ENCODE measurements at regions not wholly inside any gene's neighbourhood (a gene's known extent, or its start where the extent isn't known, plus 50 kb on each side); places are given as distances from the start of the nearest gene placed in this dataset.

DNA sequence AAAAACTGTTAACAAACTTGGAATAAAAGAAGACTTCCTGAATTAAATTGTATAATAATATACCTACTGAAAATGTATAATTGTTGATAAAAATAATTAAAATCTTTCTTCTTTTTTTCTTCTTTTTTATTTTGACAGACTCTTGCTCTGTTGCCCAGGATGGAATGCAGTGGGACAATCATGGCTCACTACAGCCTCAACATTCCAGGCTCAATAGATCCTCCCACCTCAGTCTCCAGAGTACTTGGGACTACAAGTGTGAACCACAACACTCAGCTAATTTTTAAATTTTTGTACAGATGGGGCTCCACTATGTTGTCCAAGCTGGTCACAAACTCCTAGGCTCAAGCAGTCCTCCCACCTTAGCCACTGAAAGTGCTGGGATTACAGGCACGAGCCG lies 1063.8 kb upstream of the CNTN5 start (continued):
- TF ChIP-seq, protein P1, sequence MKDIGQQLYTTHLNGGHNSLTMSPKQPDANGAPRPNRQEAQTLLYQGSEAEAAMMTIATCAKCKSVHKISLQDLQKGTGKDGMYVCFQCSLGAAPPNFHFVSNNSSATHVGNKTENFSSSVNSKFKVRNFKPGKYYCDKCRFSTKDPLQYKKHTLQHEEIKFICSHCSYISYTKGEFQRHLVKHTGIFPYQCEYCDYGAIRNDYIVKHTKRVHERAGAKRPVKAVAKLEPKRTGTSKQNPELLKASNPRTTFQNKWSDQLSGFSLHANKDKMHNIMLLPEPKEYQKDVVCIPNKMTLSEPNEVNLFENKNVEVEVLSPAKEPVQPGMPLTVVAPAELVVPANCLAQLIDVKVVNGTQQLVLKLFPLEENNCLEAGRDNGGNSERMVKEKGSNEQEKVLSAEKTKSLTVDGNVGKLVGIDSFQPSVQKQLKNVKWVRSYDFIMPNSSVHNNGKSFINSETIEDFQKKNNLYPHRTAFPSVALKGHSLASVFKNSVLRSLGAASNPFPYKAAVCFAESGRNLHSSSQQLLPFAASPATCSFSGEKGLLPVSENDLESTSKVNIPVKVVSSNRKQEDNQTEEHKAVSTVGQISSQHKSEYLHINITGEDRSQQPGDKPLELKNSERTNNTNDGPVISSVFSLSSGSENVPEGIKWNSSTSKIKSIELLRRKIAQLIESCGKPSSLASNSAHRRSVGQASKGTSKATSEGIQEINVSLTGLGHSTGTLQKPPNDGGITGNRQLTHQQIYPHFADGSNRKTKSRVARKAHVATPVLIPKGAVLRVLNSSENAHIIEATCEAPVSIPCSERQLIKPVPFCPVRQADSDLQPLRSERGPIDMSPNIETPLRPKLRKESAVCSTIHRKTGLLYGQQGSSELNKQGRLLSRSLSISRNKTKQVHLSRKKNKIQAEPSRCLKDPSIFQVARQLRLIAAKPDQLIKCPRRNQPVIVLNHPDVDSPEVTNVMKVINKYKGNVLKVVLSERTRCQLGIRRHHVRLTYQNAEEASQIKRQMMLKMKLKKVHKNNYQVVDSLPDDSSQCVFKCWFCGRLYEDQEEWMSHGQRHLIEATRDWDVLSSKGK (CRISPR knock-in tag; IDR thresholded peaks at IDR 0.05): no peak
- TF ChIP-seq, protein P2, sequence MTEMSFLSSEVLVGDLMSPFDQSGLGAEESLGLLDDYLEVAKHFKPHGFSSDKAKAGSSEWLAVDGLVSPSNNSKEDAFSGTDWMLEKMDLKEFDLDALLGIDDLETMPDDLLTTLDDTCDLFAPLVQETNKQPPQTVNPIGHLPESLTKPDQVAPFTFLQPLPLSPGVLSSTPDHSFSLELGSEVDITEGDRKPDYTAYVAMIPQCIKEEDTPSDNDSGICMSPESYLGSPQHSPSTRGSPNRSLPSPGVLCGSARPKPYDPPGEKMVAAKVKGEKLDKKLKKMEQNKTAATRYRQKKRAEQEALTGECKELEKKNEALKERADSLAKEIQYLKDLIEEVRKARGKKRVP (CRISPR knock-in tag; IDR thresholded peaks at IDR 0.05): no peak
- TF ChIP-seq, protein P3, sequence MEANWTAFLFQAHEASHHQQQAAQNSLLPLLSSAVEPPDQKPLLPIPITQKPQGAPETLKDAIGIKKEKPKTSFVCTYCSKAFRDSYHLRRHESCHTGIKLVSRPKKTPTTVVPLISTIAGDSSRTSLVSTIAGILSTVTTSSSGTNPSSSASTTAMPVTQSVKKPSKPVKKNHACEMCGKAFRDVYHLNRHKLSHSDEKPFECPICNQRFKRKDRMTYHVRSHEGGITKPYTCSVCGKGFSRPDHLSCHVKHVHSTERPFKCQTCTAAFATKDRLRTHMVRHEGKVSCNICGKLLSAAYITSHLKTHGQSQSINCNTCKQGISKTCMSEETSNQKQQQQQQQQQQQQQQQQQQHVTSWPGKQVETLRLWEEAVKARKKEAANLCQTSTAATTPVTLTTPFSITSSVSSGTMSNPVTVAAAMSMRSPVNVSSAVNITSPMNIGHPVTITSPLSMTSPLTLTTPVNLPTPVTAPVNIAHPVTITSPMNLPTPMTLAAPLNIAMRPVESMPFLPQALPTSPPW (CRISPR knock-in tag; IDR thresholded peaks at IDR 0.05): no peak

DNA sequence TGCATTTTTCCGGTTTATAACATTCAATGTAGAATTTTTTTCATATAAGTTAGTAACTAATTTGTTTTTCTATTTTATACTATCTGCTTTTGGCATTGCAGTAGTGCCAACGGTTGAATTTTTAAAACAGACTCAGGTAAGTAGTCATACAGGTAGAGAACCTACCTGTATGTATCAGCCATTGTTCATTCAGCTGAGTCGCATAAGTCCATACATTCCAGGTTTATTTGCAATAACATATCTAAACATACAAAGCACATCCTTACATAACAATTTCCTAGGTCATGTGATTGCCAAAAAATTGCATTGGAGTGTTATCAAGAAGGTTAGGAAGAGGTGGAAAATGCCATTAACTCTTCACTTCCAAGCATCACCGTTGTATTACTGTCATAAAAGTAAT lies 1059.3 kb upstream of the CNTN5 start:
- Histone ChIP-seq H3K36me3 (ENCODE audit: control insufficient read depth, insufficient read depth, low read length) (peaks cover 11% of the 10 kb centered on the region), H3K9me1 (ENCODE audit: control insufficient read depth, insufficient read depth, low read length) (no peaks in the 10 kb centered on the region), H3K27me3 (ENCODE audit: control insufficient read depth in 2 of 2, insufficient read depth in 2 of 2, low read length in 2 of 2) (no peaks in the 10 kb centered on the region), H3K9ac (ENCODE audit: insufficient read depth in 1 of 2, low read depth in 2 of 2, low read length in 2 of 2) (no peak overlapping the region), H2AFZ (ENCODE audit: low read depth, low read length) (no peak overlapping the region), H3K27ac (ENCODE audit: extremely low read depth, low read depth, low read length) (no peak overlapping the region), H3K4me1 (replicated peaks in 1 of 2; ENCODE audit: control insufficient read depth in 2 of 2, insufficient read depth in 2 of 2, low read length in 2 of 2) (peaks cover 10 to 37% of the 10 kb centered on the region in 2 experiments; a peak in 3 of 5 replicates), H3K4me2 (ENCODE audit: insufficient read depth, low read length) (no peak overlapping the region), H3K79me2 (ENCODE audit: control insufficient read depth, insufficient read depth, low read length) (no peaks in the 10 kb centered on the region), H4K20me1 (replicated peaks; ENCODE audit: control insufficient read depth, insufficient read depth, low read length) (no peaks in the 10 kb centered on the region), H3K4me3 (no peak overlapping the region), H3K9me3 (replicated peaks; ENCODE audit: control insufficient read depth, insufficient read depth, low read depth, low read length) (peaks cover 24% of the 10 kb centered on the region)
- no peak for ATAC-seq
- intact Hi-C loops (cut with micrococcal nuclease): loop anchor here (10.0 kb wide), 1 partner anchor 1053 kb away; no protein-coding TSS in a partner anchor
- TF ChIP-seq CHCHD3 (CRISPR knock-in tag; IDR thresholded peaks at IDR 0.05): no peak
- no peak for TF ChIP-seq TAF1 (IDR thresholded peaks at IDR 0.05; ENCODE audit: control insufficient read depth, extremely low read depth, insufficient read depth, low read length, severe bottlenecking)
- TF ChIP-seq, protein P4, sequence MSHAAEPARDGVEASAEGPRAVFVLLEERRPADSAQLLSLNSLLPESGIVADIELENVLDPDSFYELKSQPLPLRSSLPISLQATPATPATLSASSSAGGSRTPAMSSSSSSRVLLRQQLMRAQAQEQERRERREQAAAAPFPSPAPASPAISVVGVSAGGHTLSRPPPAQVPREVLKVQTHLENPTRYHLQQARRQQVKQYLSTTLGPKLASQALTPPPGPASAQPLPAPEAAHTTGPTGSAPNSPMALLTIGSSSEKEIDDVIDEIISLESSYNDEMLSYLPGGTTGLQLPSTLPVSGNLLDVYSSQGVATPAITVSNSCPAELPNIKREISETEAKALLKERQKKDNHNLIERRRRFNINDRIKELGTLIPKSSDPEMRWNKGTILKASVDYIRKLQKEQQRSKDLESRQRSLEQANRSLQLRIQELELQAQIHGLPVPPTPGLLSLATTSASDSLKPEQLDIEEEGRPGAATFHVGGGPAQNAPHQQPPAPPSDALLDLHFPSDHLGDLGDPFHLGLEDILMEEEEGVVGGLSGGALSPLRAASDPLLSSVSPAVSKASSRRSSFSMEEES (CRISPR knock-in tag; IDR thresholded peaks at IDR 0.05): peak; percentile 44
- 91% methylated on average over 4 of the region's 4 CpGs for WGBS (ENCODE audit: insufficient coverage, low coverage, missing lambda C conversion rate)
- BruUV-seq (replicated peaks): no TSS peak
- no peak for FAIRE-seq
- no peak for DNase-seq (ENCODE audit: extremely low read depth in 1 of 4, low spot score in 3 of 4)
- ChIA-PET POLR2A (no interaction called here), CTCF (ENCODE audit: low intra/inter-chr PET ratio) (no interaction called here)
- in situ Hi-C loops (cut with MboI): no loop called here

All from K562 (cell line).